IMR-90 (cell line): ENCODE measurements at regions not wholly inside any gene's neighbourhood (a gene's known extent, or its start where the extent isn't known, plus 50 kb on each side); places are given as distances from the start of the nearest gene placed in this dataset.

Experiments
- ATAC-seq: fragments of 200-7000 bp; cut with Tn5 transposase; 2 replicates; pipeline ENCODE4 v1.9.1; 2020; ENCODE audit warnings: low read depth, mild to moderate bottlenecking, moderate library complexity
- BruUV-seq: library from RNA; stranded (reverse); fragments of 400-500 nt; replicated peaks from 2 replicates; lab custom pipeline; 2021; lab: Mats Ljungman, UMichigan
- CTCF ChIA-PET: fragments of 300-600 bp; formaldehyde crosslinking; extraction: SDS; loops from one replicate; lab custom pipeline; 2021; ENCODE audit warnings: antibody characterized with exemption; lab: Yijun Ruan, JAX
- POLR2A ChIA-PET: fragments of 300-600 bp; sonication (Branson Sonifier 250); formaldehyde crosslinking; loops from one replicate; lab custom pipeline; 2022; ENCODE audit warnings: antibody characterized with exemption; ENCODE audit not compliant: unreplicated experiment; lab: Charles Lee
- DNase-seq: peaks from one replicate; pipeline ENCODE4 v3.0.0; 2013
- H2AFZ ChIP-seq: replicated peaks from 2 replicates; pipeline ENCODE3; 2013; ENCODE audit warnings: low read length, mild to moderate bottlenecking; ENCODE audit not compliant: poor library complexity
- H2AK5ac ChIP-seq: 2 replicates; pipeline ENCODE4 v1.6.1; 2013; ENCODE audit warnings: low read depth, low read length, inconsistent platforms
- H2AK9ac ChIP-seq: replicated peaks from 2 replicates; pipeline ENCODE3; 2013; ENCODE audit warnings: mild to moderate bottlenecking, low read depth, low read length, moderate library complexity; ENCODE audit not compliant: poor library complexity
- H2BK120ac ChIP-seq: 2 replicates; pipeline ENCODE4 v1.6.1; 2013; ENCODE audit warnings: low read depth, low read length, inconsistent platforms
- H2BK15ac ChIP-seq: 3 replicates; pipeline ENCODE4 v1.6.1; 2013; ENCODE audit warnings: low read depth, low read length, inconsistent platforms
- H2BK20ac ChIP-seq: 2 replicates; pipeline ENCODE4 v1.6.1; 2013; ENCODE audit warnings: low read depth, mild to moderate bottlenecking, inconsistent platforms, low read length, moderate library complexity
- H2BK5ac ChIP-seq: 2 replicates; pipeline ENCODE4 v1.6.1; 2013; ENCODE audit warnings: mild to moderate bottlenecking, low read depth, low read length, inconsistent platforms; ENCODE audit not compliant: poor library complexity, severe bottlenecking
- H3K14ac ChIP-seq: replicated peaks from 2 replicates; pipeline ENCODE4 v1.6.1; 2013; ENCODE audit warnings: low read depth, low read length, inconsistent platforms
- H3K18ac ChIP-seq: 2 replicates; pipeline ENCODE4 v1.6.1; 2013; ENCODE audit warnings: low read depth, low read length, control low read depth
- H3K23ac ChIP-seq: 2 replicates; pipeline ENCODE4 v1.6.1; 2013; ENCODE audit warnings: low read depth, low read length, inconsistent platforms
- H3K27ac ChIP-seq: 2 replicates; pipeline ENCODE4 v1.5.1; 2013; ENCODE audit warnings: mild to moderate bottlenecking, control low read depth, low read length; ENCODE audit not compliant: insufficient read depth
- H3K27me3 ChIP-seq: 2 replicates; pipeline ENCODE4 v1.6.1; 2013; ENCODE audit warnings: low read length; ENCODE audit not compliant: control insufficient read depth, insufficient read depth
- H3K36me3 ChIP-seq: 2 replicates; pipeline ENCODE4 v1.6.1; 2013; ENCODE audit warnings: low read length, mixed read lengths; ENCODE audit not compliant: control insufficient read depth, insufficient read depth
- H3K4ac ChIP-seq: 2 replicates; pipeline ENCODE4 v1.6.1; 2013; ENCODE audit warnings: low read depth, low read length, inconsistent platforms
- H3K4me1 ChIP-seq: 2 replicates; pipeline ENCODE4 v1.6.1; 2013; ENCODE audit warnings: low read length, mixed read lengths; ENCODE audit not compliant: control insufficient read depth, insufficient read depth
- H3K4me2 ChIP-seq: 2 replicates; pipeline ENCODE4 v1.6.1; 2013; ENCODE audit warnings: low read depth, mild to moderate bottlenecking, control low read depth, low read length, moderate library complexity
- H3K4me3 ChIP-seq: 2 replicates; pipeline ENCODE4 v1.5.1; 2013; ENCODE audit warnings: low read depth, mild to moderate bottlenecking, control low read depth, low read length, moderate library complexity; ENCODE audit not compliant: insufficient read depth
- H3K56ac ChIP-seq: 2 replicates; pipeline ENCODE4 v1.6.1; 2013; ENCODE audit warnings: low read length, inconsistent platforms; ENCODE audit not compliant: insufficient read depth; ENCODE audit errors: extremely low read depth
- H3K79me1 ChIP-seq, 2 experiments: 2 replicates each; pipeline ENCODE4 v1.6.1; 2013; ENCODE audit warnings: low read length in 2 of 2, inconsistent platforms in 1 of 2, low read depth in 1 of 2
- H3K9ac ChIP-seq: 2 replicates; pipeline ENCODE4 v1.6.1; 2013; ENCODE audit warnings: low read depth, low read length, control low read depth
- H3K9me1 ChIP-seq: 2 replicates; pipeline ENCODE4 v1.6.1; 2013; ENCODE audit warnings: low read length, inconsistent platforms; ENCODE audit not compliant: insufficient read depth
- H3K9me3 ChIP-seq: 2 replicates; pipeline ENCODE4 v1.6.1; 2013; ENCODE audit warnings: low read length; ENCODE audit not compliant: control insufficient read depth, insufficient read depth
- H4K20me1 ChIP-seq: 2 replicates; pipeline ENCODE4 v1.6.1; 2013; ENCODE audit warnings: low read length, inconsistent platforms; ENCODE audit not compliant: insufficient read depth
- H4K5ac ChIP-seq: 2 replicates; pipeline ENCODE4 v1.6.1; 2013; ENCODE audit warnings: mild to moderate bottlenecking, low read depth, low read length, control low read depth
- H4K8ac ChIP-seq, 2 experiments: 2 replicates each; pipeline ENCODE4 v1.6.1; 2013; ENCODE audit warnings: low read depth in 2 of 2, low read length in 2 of 2, control low read depth in 1 of 2, inconsistent platforms in 1 of 2
- H4K91ac ChIP-seq: 2 replicates; pipeline ENCODE4 v1.6.1; 2013; ENCODE audit warnings: low read depth, low read length, inconsistent platforms; ENCODE audit not compliant: insufficient read depth
- BHLHE40 ChIP-seq: fragments of 150-350 bp; IDR thresholded peaks from 2 replicates; pipeline ENCODE4 v1.6.1; 2016; ENCODE audit warnings: mild to moderate bottlenecking, low read depth, low read length
- CEBPB ChIP-seq: IDR thresholded peaks from 2 replicates; pipeline ENCODE4 v1.6.1; 2012; ENCODE audit warnings: low read depth, low read length, improper control_type of control experiment
- CHD1 ChIP-seq: IDR thresholded peaks from 2 replicates; pipeline ENCODE4 v1.6.1; 2012; ENCODE audit warnings: low read depth, low read length, improper control_type of control experiment
- CTCF ChIP-seq: conservative IDR thresholded peaks from 2 replicates; pipeline ENCODE4 v1.5.1; 2012; ENCODE audit warnings: mild to moderate bottlenecking, low read depth, low read length, improper control_type of control experiment
- ELK1 ChIP-seq: fragments of 150-350 bp; IDR thresholded peaks from 2 replicates; pipeline ENCODE4 v1.6.1; 2016; ENCODE audit warnings: low read depth, mild to moderate bottlenecking, low read length, moderate library complexity, borderline replicate concordance
- FOS ChIP-seq: fragments of 150-350 bp; IDR thresholded peaks from 2 replicates; pipeline ENCODE4 v1.6.1; 2016; ENCODE audit warnings: low read depth, low read length
- MAFK ChIP-seq: IDR thresholded peaks from 2 replicates; pipeline ENCODE4 v1.6.1; 2012; ENCODE audit warnings: low read depth, low read length, improper control_type of control experiment
- MAZ ChIP-seq: IDR thresholded peaks from 2 replicates; pipeline ENCODE4 v1.6.1; 2012; ENCODE audit warnings: low read depth, mild to moderate bottlenecking, low read length, improper control_type of control experiment, moderate library complexity, borderline replicate concordance
- MXI1 ChIP-seq: IDR thresholded peaks from 2 replicates; pipeline ENCODE4 v1.6.1; 2012; ENCODE audit warnings: low read depth, mild to moderate bottlenecking, low read length, moderate library complexity, borderline replicate concordance
- NFE2L2 ChIP-seq: fragments of 150-350 bp; IDR thresholded peaks from 2 replicates; pipeline ENCODE4 v1.6.1; 2016; ENCODE audit warnings: low read depth, mild to moderate bottlenecking, low read length
- POLR2A ChIP-seq: IDR thresholded peaks from 2 replicates; pipeline ENCODE4 v1.6.1; 2012; ENCODE audit warnings: mild to moderate bottlenecking, low read depth, low read length
- RAD21 ChIP-seq: IDR thresholded peaks from 2 replicates; pipeline ENCODE4 v1.6.1; 2012; ENCODE audit warnings: low read length, improper control_type of control experiment
- RCOR1 ChIP-seq: IDR thresholded peaks from 2 replicates; pipeline ENCODE4 v1.6.1; 2012; ENCODE audit warnings: mild to moderate bottlenecking, low read length, improper control_type of control experiment; ENCODE audit not compliant: insufficient replicate concordance
- RFX5 ChIP-seq: IDR thresholded peaks from 2 replicates; pipeline ENCODE4 v1.8.0; 2012; ENCODE audit warnings: low read depth, mild to moderate bottlenecking, low read length, moderate library complexity
- SMC3 ChIP-seq: fragments of 150-350 bp; IDR thresholded peaks from 2 replicates; pipeline ENCODE4 v1.6.1; 2016; ENCODE audit warnings: low read depth, mild to moderate bottlenecking, antibody characterized with exemption, low read length, moderate library complexity
- USF2 ChIP-seq: fragments of 150-350 bp; IDR thresholded peaks from 2 replicates; pipeline ENCODE4 v1.6.1; 2017; ENCODE audit warnings: mild to moderate bottlenecking, antibody characterized with exemption, low read length, low read depth
- WGBS, 2 experiments: methylation state at CpG; one replicate each; pipeline versions ENCODE4 v1.1.5 to v1.1.7; 2013; ENCODE audit warnings: missing lambda C conversion rate in 2 of 2; ENCODE audit not compliant: insufficient read length in 1 of 2; ENCODE audit errors: extremely low coverage in 2 of 2; 5-methylcytosine and 5-hydroxymethylcytosine counted together
- dilution Hi-C: fragments of 300-500 bp; cut with HindIII; formaldehyde crosslinking; loops from one replicate; pipeline ENCODE4 v1.14.3; 2018; ENCODE audit warnings: low sequenced_read_pairs; ENCODE audit not compliant: unreplicated experiment
- in situ Hi-C: fragments of 300-500 bp; cut with MboI; formaldehyde crosslinking; loops from 3 replicates; pipeline ENCODE4 v1.14.3; 2019; ENCODE audit warnings: low sequenced_read_pairs, inconsistent platforms, mixed read lengths
- intact Hi-C: fragments of 100-400 bp; cut with micrococcal nuclease; formaldehyde crosslinking; loops from 2 replicates; pipeline ENCODE4 v1.10.0; 2022

GRCh38 chr1:60923389-60924087, 158.8 kb upstream of the NFIA start:
- H3K18ac ChIP-seq, result no peak overlapping the region
- H4K5ac ChIP-seq, result no peak overlapping the region
- H3K4ac ChIP-seq, result no peak overlapping the region
- dilution Hi-C loops, result no loop called here
- no peak overlapping the region for H3K9ac ChIP-seq
- H3K56ac ChIP-seq, result no peak overlapping the region
- no peaks in the 10 kb centered on the region for H3K9me3 ChIP-seq
- no peak overlapping the region for H3K4me2 ChIP-seq
- intact Hi-C loops, result no loop called here
- no peaks in the 10 kb centered on the region for H3K4me1 ChIP-seq
- no peak overlapping the region for H4K8ac ChIP-seq
- no peaks in the 10 kb centered on the region for H3K27me3 ChIP-seq
- H2BK15ac ChIP-seq, result no peak overlapping the region
- no peaks in the 10 kb centered on the region for H3K36me3 ChIP-seq
- TF ChIP-seq BHLHE40 (no peak), MAFK (no peak), CHD1 (no peak), RAD21 (no peak), POLR2A (no peak), CEBPB (no peak), CTCF (no peak), RFX5 (no peak), MAZ (no peak), MXI1 (no peak), USF2 (no peak), NFE2L2 (no peak), FOS (no peak), RCOR1 (no peak), SMC3 (no peak), ELK1 (no peak)
- no peak overlapping the region for H2BK120ac ChIP-seq
- no peak overlapping the region for H2AK9ac ChIP-seq
- ChIA-PET POLR2A (no interaction called here), CTCF (interaction anchor here (0.7 kb wide), 1 partner anchor 48 kb away, joined by 3 read pairs; no protein-coding TSS in a partner anchor)
- ATAC-seq (no peak), DNase-seq (no peak)
- no peak overlapping the region for H2AFZ ChIP-seq
- no peaks in the 10 kb centered on the region for H3K79me1 ChIP-seq
- no peak overlapping the region for H3K23ac ChIP-seq
- H3K4me3 ChIP-seq, result no peak overlapping the region
- no peak overlapping the region for H3K27ac ChIP-seq
- no TSS peak for BruUV-seq
- H4K91ac ChIP-seq, result no peak overlapping the region
- H3K14ac ChIP-seq, result no peak overlapping the region
- no peak overlapping the region for H2BK5ac ChIP-seq
- no peak overlapping the region for H2AK5ac ChIP-seq
- no peak overlapping the region for H2BK20ac ChIP-seq
- no CpG with 5 or more reads among the region's 5 CpGs for WGBS, 2 experiments
- no peaks in the 10 kb centered on the region for H3K9me1 ChIP-seq
- in situ Hi-C loops, result no loop called here
- no peaks in the 10 kb centered on the region for H4K20me1 ChIP-seq
